Spleen (tissue), 11 donors: ENCODE measurements at regions not wholly inside any gene's neighbourhood (a gene's known extent, or its start where the extent isn't known, plus 50 kb on each side); places are given as distances from the start of the nearest gene placed in this dataset.
"Not testable (repeated sequence)": the region's sequence is repeated elsewhere in the genome, so short reads cannot be mapped to it uniquely, and the experiment has no call there.

Experiments
- DNase-seq: peaks from one replicate; pipeline ENCODE4 v3.0.0-alpha.2; 2020
- H3K27ac ChIP-seq, 8 donors: fragments of 200-600 bp; sonication (generic) in 7 of 8; 1 replicate in 4 of 8; 2 replicates in 4 of 8; pipeline versions ENCODE4 v1.5.0 to v1.8.0; 2016 to 2021; ENCODE audit warnings: inconsistent platforms in 4 of 8, mild to moderate bottlenecking in 4 of 8, moderate library complexity in 1 of 8
- H3K27me3 ChIP-seq, 7 donors: fragments of 200-600 bp; sonication (generic) in 6 of 7; replicated peaks in 1 of 7; 1 replicate in 4 of 7; 2 replicates in 3 of 7; pipeline versions ENCODE4 v1.5.0 to v1.8.0; 2016 to 2021; ENCODE audit warnings: inconsistent platforms in 3 of 7, mild to moderate bottlenecking in 1 of 7
- H3K36me3 ChIP-seq, 6 donors: fragments of 200-600 bp; sonication (generic) in 5 of 6; 1 replicate in 4 of 6; 2 replicates in 2 of 6; pipeline versions ENCODE4 v1.5.0 to v1.8.0; 2016 to 2021; ENCODE audit warnings: inconsistent platforms in 2 of 6
- H3K4me1 ChIP-seq, 6 donors: fragments of 200-600 bp; sonication (generic) in 5 of 6; 1 replicate in 3 of 6; 2 replicates in 3 of 6; pipeline versions ENCODE4 v1.5.0 to v1.8.0; 2016 to 2021; ENCODE audit warnings: inconsistent platforms in 3 of 6
- H3K4me3 ChIP-seq, 8 donors: fragments of 200-600 bp; sonication (generic) in 7 of 8; 1 replicate in 4 of 8; 2 replicates in 4 of 8; pipeline versions ENCODE4 v1.5.0 to v1.8.0; 2016 to 2021; ENCODE audit warnings: inconsistent platforms in 4 of 8, mild to moderate bottlenecking in 4 of 8, moderate library complexity in 2 of 8
- H3K9me3 ChIP-seq, 8 donors: fragments of 200-600 bp; sonication (generic) in 7 of 8; 1 replicate in 4 of 8; 2 replicates in 4 of 8; pipeline versions ENCODE4 v1.5.0 to v1.8.0; 2016 to 2021; ENCODE audit warnings: inconsistent platforms in 4 of 8
- CTCF ChIP-seq, 11 experiments: fragments of 200-600 bp in 7 of 11; fragments of 450-650 bp in 4 of 11; sonication (generic) in 4 of 11; IDR thresholded peaks in 8 of 11; conservative IDR thresholded peaks in 3 of 11; 1 replicate in 7 of 11; 2 replicates in 4 of 11; pipeline versions ENCODE4 v1.4.0 to v1.8.0; 2016 to 2021; ENCODE audit warnings: antibody characterized with exemption in 11 of 11, inconsistent platforms in 4 of 11, mild to moderate bottlenecking in 1 of 11
- POLR2A ChIP-seq, 3 donors: fragments of 450-650 bp; IDR thresholded peaks; one replicate each; pipeline ENCODE4 v1.5.1; 2017; ENCODE audit warnings: antibody characterized with exemption in 3 of 3, mild to moderate bottlenecking in 1 of 3
- POLR2AphosphoS5 ChIP-seq, 3 donors: sonication (generic); formaldehyde crosslinking; IDR thresholded peaks; one replicate each; pipeline ENCODE4 v1.5.1; 2017; ENCODE audit warnings: antibody characterized with exemption in 3 of 3
- WGBS, 5 donors: extraction: QIAGEN DNeasy Blood & Tissue Kit in 3 of 5; methylation state at CpG; one replicate each; pipeline versions ENCODE4 v1.1.5 to v1.1.7; 2013 to 2018; 5-methylcytosine and 5-hydroxymethylcytosine counted together
- intact Hi-C: fragments of 100-400 bp; cut with DNase I; formaldehyde crosslinking; loops from one replicate; pipeline ENCODE4 v1.15.0; 2023; ENCODE audit warnings: low total_unique reads
- donor health status: healthy with polysubstance abuse.
- donor health status: DM: no; HTN: no; CAD: no; lungs with moderate emphysema.
- donor health status: DM: no; HTN: no; CAD: no.
- donor health status: Bipolar disorder and iron deficiency.
- donor health status: healthy.
- donor health status: DM: no; HTN: no; CAD: no.
- donor health status: DM: yes; HTN: yes; CAD: no.

GRCh38 chr6:18640134-18640533 lies 253.0 kb downstream of the RNF144B start:
- no peak overlapping the region for H3K4me3 ChIP-seq
- no peak for TF ChIP-seq POLR2AphosphoS5 (IDR thresholded peaks at IDR 0.05)
- no peak for TF ChIP-seq CTCF (IDR thresholded peaks at IDR 0.05 in 8 of 11, conservative IDR thresholded peaks at IDR 0.05 in 3 of 11)
- TF ChIP-seq POLR2A (IDR thresholded peaks at IDR 0.05): no peak
- H3K4me1 ChIP-seq: no peaks in the 10 kb centered on the region
- intact Hi-C loops: no loop called here
- no peaks in the 10 kb centered on the region for H3K36me3 ChIP-seq
- peaks cover 0 to 11% (median 3%) of the 10 kb centered on the region in 8 donors for H3K9me3 ChIP-seq
- DNase-seq: no peak
- no peak overlapping the region for H3K27ac ChIP-seq
- no peaks in the 10 kb centered on the region for H3K27me3 ChIP-seq

- TF ChIP-seq CTCF (IDR thresholded peaks at IDR 0.05 in 8 of 11, conservative IDR thresholded peaks at IDR 0.05 in 3 of 11): no peak
- no peak for TF ChIP-seq POLR2AphosphoS5 (IDR thresholded peaks at IDR 0.05)
- TF ChIP-seq POLR2A (IDR thresholded peaks at IDR 0.05): no peak
- no peak overlapping the region for H3K4me3 ChIP-seq
- no peak overlapping the region for H3K27ac ChIP-seq
- H3K9me3 ChIP-seq: peaks cover 0 to 11% (median 3%) of the 10 kb centered on the region in 8 donors
- no peaks in the 10 kb centered on the region for H3K27me3 ChIP-seq
- 37 to 63% (median 56%) methylated on average over 1 of the region's 1 CpG for WGBS, 5 donors
- intact Hi-C loops: no loop called here
- H3K4me1 ChIP-seq: no peaks in the 10 kb centered on the region
- H3K36me3 ChIP-seq: no peaks in the 10 kb centered on the region
- no peak for DNase-seq
These were observed 253.6 kb downstream of the RNF144B start for GRCh38 chr6:18640754-18641153.

DNA sequence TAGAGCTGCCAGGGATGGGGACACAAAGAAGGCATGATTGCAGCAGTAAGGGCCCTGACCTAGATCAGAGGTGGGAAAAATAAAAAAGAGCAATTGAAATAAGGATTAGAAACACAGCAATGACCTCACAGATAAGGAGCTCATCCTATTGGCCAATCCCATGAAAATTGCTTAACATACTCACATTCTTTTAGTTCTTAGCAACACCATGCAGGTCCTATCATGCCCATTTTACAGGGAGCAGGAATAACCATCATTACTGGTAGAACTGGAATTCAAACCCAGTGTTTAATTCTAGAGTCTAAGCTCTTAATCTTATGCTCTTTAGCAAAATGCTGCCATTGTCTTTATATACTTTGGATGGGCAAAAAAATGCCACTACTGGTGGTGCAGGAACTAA lies 267.7 kb downstream of the RNF144B start:
- TF ChIP-seq POLR2A (IDR thresholded peaks at IDR 0.05) (no peak), CTCF (IDR thresholded peaks at IDR 0.05 in 8 of 11, conservative IDR thresholded peaks at IDR 0.05 in 3 of 11) (no peak), POLR2AphosphoS5 (IDR thresholded peaks at IDR 0.05) (no peak)
- Histone ChIP-seq H3K9me3 (peaks cover 0 to 27% (median 4%) of the 10 kb centered on the region in 8 donors), H3K4me3 (no peak overlapping the region), H3K4me1 (no peaks in the 10 kb centered on the region), H3K27ac (no peak overlapping the region), H3K27me3 (no peaks in the 10 kb centered on the region), H3K36me3 (no peaks in the 10 kb centered on the region)
- intact Hi-C loops: no loop called here
- no peak for DNase-seq

DNA sequence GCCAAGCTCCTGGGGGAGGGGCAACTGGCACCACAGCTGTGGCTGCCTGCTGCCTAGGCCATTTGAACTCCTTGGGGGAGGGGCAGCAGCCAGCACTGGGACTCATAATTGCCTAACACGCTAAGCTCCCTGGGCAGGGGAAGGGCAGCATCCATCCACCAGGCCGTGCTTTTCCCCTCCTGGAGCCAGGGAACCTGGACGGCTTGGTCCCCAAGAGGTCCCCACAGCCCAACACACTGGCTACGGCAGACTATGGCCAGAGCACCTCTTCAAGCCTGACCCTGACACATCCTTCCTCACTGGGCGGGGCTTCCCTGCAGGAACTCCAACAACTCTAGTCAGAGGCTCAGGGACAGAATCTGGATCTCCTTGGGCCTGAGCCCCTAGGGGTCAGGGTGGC lies 269.4 kb downstream of the RNF144B start:
- Histone ChIP-seq H3K4me1 (no peaks in the 10 kb centered on the region), H3K27ac (no peak overlapping the region), H3K9me3 (peaks cover 0 to 27% (median 4%) of the 10 kb centered on the region in 8 donors), H3K36me3 (no peaks in the 10 kb centered on the region), H3K4me3 (no peak overlapping the region), H3K27me3 (no peaks in the 10 kb centered on the region)
- no peak for TF ChIP-seq POLR2A (IDR thresholded peaks at IDR 0.05)
- no peak for TF ChIP-seq CTCF (IDR thresholded peaks at IDR 0.05 in 8 of 11, conservative IDR thresholded peaks at IDR 0.05 in 3 of 11)
- no peak for TF ChIP-seq POLR2AphosphoS5 (IDR thresholded peaks at IDR 0.05)
- 56 to 78% (median 69%) methylated on average over 5 of the region's 5 CpGs for WGBS, 5 donors
- DNase-seq: no peak
- intact Hi-C loops: no loop called here

GRCh38 chr6:18659994-18660393 lies 272.8 kb downstream of the RNF144B start:
- H3K4me1 ChIP-seq, intact Hi-C loops, DNase-seq, H3K36me3 ChIP-seq, H3K27ac ChIP-seq, H3K4me3 ChIP-seq, H3K27me3 ChIP-seq: not testable (repeated sequence)
- peaks cover 0 to 27% (median 4%) of the 10 kb centered on the region in 8 donors for H3K9me3 ChIP-seq
- WGBS, 5 donors: 88 to 95% (median 90%) methylated on average over 5 of the region's 5 CpGs
